NCI-H2227 (cell line): ENCODE measurements at regions not wholly inside any gene's neighbourhood (a gene's known extent, or its start where the extent isn't known, plus 50 kb on each side); places are given as distances from the start of the nearest gene placed in this dataset.
"Not testable (repeated sequence)": the region's sequence is repeated elsewhere in the genome, so short reads cannot be mapped to it uniquely, and the experiment has no call there.

Experiments
- DNase-seq: peaks from one replicate; lab custom pipeline; 2025; ENCODE audit not compliant: unreplicated experiment; lab: John Stamatoyannopoulos, UW

- no peak for DNase-seq
These were observed 65.6 kb downstream of the IFI44 start for GRCh38 chr1:78715181-78715661.

DNA sequence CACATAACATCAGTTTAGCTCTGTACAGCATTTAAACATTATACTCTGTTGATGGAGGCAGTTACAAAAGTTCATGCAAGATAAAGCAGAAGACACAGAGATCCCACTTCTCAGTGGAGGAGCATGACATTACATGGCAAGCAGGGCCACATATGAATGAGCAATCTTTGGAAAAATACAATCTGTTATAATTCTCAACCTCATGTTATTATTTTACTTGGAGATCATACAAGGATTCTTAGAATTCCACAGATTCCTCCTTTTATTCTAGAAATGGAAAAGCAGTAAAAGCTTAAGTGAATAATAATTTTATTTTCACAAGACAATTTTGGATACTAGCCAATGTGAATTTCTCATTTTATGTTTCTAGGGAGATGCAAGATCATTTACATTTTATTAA lies 66.6 kb downstream of the IFI44 start:
- DNase-seq = no peak

DNA sequence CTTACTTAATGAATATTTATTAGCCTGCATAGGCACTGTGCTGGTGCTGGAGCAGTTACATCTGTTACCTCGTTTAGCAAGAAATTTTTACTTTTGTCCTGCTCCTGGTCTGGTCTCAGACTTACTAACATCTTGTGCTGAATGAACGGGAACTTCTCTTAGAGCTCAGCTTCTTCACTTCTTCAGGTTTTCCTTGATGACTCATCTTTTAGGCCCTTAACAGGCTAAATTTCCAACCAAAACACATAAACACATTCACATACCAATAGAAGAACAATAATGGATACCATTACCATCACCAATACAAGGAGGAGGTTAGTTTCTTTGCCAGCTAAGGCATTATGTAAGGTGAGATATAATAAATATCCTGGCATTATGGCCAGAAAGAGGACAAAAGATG lies 68.9 kb downstream of the IFI44 start:
- DNase-seq = no peak

GRCh38 chr1:78721136-78721535 lies 71.5 kb downstream of the IFI44 start:
- DNase-seq = no peak

DNA sequence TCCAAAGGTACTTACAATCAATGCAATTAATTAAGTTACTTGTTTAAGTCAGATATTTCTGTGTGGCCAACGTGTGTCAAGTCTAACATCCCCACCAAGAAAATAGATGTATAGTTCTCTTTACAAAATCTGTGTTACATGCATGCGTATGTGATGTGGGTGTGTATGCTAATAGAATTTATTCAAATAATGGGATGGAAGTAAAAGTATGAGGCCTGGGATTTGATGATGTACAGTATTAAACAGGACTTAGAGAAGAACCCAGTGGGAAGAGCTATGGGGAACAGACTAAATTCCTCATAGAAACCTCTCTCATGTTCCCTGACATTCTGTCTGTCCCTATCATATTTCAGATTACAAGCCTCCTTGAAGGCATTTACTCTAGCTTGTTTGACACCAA lies 72.5 kb downstream of the IFI44 start:
- DNase-seq = no peak

GRCh38 chr1:78722521-78722920 lies 72.9 kb downstream of the IFI44 start:
- DNase-seq = no peak

DNA sequence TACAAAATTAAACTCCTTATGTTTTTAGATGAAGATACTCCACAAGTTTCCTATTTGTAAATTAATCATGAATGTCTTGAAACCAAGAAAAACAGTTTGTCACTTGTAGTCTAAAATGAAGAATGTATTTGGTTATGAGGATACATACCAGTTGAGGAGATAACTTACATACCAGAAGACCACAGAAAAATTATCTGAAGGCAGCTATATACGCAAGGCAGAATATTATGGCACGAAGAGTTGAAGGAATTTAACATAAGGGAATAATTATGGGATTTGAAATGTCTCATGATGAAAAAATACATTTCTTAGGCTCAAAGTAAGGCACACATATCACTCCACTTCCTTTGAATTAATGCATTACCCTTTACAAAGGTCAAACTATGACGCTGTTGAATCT lies 73.3 kb downstream of the IFI44 start:
- no peak for DNase-seq

- no peak for DNase-seq
These were observed 77.1 kb downstream of the IFI44 start for GRCh38 chr1:78726686-78727085.

DNA sequence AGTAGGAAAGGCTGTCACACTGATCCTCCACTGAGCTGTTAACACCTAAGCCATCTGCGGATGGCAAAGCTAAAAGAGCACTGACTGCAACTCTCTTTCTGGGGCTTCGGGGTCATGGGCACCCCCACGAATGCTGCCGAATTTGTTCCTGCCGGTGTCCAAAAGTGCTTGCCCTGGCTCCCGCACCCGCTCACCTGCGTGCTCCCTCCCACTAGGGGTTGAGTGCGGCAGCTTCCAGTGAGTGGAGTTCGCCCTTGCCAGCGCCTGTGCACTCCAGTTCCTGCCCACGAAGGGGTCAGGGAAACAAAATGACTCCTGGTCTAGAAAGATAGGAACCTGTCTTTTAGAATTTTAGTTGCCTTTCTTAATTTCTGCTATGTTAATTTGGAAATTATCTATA lies 78.7 kb downstream of the IFI44 start:
- no peak for DNase-seq

DNA sequence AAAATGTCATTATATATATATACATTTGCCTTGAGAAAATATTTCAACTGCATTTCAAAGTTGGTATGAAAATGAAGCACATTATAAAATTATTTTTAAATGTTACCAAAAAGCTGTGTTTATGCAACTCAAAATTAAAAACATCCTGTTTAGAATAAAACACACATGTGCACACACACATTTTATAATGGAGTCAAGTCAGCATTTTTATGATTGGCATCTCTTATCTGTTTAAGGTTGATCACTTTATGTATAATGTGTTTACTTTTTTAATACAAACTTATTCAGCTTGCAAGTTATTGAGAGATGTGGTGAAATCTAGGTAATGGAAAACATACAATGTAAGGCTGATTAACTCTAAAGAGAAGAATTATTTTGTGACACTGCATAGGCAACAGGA lies 80.4 kb downstream of the IFI44 start:
- DNase-seq = no peak

DNA sequence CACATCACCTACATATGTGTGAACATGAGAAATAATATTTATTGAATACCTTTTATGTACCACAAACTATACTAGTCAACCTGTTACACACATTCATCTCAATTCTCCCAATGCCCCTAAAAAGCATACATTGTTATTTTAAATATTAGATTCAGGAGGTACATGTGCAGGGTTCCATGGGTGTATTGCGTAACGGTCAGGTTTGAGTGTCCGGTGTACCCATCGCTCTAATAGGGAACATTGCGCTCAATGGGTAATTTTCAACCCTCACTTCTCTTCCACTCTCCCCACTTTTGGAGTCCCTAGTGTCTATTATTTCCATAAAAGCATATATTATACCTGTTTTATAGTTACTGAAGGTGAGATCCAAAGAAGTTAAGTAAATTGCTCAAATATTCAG lies 82.0 kb downstream of the IFI44 start:
- DNase-seq = no peak

GRCh38 chr1:78737241-78737640 lies 87.6 kb downstream of the IFI44 start:
- DNase-seq = no peak

DNA sequence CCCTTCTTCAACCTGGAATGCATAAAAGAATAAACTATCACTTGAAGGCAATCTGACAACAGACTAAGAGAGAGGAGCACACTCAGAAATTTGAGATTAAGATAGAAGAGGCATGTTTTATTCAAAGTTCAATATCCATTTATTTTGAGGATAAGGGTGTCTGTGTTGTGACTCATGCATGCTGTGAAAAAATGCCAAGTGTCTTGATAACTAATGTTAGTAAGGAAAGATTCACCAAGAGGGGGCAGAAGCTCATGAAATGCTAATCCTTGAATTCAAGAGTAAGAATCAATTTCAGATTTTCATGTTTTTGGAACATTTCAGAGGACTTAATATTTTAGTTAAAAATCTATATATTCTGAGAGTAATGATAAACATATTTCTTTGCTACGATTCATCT lies 94.0 kb downstream of the IFI44 start:
- DNase-seq = no peak

GRCh38 chr1:78745111-78745510 lies 95.5 kb downstream of the IFI44 start:
- no peak for DNase-seq

DNA sequence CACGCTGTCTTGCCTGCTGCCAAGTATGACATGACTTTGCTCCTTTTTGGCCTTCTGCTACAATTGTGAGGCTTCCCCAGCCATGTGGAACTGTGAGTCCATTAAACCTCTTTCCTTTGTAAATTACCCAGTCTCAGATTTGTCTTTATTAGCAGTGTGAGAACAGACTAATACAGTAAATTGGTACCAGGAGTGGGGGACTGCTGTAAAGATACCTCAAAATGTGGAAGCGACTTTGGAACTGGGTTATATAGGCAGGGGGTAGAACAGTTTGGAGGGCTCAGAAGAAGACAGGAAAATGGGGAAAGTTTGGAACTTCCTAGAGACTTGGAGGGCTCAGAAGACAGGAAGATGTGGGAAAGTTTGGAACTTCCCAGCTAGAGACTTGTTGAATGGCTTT lies 104.0 kb downstream of the IFI44 start:
- not testable (repeated sequence) for DNase-seq

DNA sequence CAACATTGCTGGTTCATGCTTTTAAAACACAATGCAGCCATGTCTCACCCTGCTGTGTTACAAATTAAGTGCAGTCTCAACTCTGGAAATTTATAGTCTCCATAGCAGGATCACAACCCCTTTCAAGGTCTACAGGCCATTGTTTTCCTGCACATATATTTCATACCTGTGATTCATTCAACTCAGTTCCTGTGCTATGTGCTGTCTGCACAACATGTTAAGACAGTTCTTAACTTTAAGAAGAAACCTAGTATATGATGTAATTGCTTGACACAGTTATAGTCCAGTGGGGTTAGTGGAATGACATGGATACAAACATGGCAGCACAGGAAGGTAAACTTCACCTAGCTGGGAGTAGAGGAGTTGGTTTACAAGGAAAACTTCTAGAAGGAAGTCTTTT lies 106.4 kb downstream of the IFI44 start:
- DNase-seq = no peak

DNA sequence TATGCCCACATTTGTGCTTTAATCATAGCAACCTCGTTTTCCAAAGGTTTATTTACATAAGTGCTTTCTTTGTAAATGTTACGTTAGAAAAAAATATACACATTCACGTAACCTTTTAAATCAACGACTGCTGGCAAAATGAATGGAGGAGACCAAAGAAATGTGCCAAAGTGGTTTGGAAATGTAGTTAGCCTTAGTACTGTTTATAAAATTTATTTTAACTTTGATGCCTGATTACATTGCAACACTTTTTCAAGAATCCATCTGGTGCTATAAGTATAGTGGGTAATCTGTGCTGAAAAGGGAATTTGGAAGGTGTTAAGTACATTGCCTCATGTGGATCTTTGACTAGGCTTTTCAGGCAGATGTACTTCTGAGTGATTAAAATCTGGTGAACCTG lies 108.9 kb downstream of the IFI44 start:
- no peak for DNase-seq

DNA sequence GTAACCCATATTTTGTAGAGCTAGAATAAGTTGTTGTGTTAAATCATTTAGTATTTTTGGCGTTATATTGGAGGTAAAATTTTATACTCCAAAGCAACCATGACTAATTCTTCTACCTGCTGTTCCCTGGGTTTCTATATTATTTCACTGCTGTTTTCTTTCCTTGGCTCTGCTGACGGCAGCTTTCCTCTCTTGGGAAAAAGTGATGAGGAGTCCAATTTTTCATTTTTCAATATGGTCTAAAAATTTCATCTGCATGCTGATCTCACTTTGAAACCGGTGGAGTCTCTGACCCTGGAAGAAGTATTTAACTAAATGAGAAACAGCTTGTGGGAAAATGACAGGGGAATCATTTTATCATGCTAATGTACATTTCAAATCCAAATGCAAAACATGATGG lies 110.2 kb downstream of the IFI44 start:
- DNase-seq = no peak

GRCh38 chr1:78760858-78761257 lies 111.2 kb downstream of the IFI44 start:
- DNase-seq = no peak

DNA sequence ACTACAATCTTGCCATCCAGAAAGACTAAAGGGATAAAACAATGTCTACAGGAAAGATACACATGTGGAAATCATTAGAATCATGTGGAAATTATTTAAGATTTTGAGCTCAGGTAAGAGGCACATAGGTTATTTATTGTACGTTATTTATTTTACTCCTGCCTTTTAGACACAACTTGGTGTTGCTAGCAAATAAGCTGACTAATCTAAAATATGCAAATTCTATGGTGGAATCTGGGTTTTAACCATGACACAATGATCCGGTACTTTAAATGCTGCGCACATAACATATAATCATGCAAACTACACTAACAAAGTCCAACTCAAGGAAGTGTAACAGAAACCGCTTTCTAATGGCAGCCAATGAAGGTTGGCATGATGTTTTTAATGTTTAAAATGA lies 112.5 kb downstream of the IFI44 start:
- no peak for DNase-seq

GRCh38 chr1:78765489-78765888 lies 115.9 kb downstream of the IFI44 start:
- no peak for DNase-seq

DNA sequence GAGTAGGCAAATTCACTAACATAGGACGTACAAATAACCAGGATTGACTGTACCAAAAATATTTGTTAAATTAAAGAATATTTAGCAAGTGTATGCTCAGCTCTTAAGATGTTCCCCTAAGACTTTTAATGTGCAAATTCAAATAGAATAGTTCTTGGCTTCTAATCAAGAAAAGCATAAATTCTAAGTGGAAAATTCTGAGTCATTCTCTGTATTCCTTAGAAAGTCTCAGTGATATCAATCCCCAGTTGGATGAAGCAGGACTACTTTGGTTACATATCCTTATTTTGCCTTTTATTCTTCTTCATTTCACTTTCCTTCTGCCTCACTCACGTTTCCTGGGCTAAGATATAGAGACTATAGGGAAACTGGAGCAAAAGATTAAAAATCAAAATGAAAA lies 130.2 kb downstream of the IFI44 start:
- no peak for DNase-seq

- DNase-seq = no peak
These were observed 137.9 kb downstream of the IFI44 start for GRCh38 chr1:78787544-78787943.

DNA sequence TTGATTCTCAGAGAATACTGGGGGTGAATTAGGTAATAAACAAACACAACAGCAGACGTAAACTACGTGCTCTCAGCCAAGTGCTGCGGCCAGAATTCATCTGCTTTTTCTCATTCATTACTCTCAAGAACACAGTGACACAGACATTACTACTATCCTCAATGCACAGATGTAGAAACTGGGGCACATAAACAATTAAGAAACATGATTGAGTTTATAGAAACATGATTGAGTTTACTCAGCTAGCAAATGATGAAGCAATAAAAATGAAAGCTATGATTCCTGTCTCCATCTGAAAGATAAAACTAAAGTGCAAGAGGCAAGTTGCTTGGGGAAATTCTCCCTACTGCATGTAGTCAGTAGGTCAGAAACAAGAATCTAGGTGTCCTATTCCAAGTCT lies 140.5 kb downstream of the IFI44 start:
- no peak for DNase-seq
